Activated naive CD4-positive, alpha-beta T cell treated with anti-CD3 and anti-CD28 coated beads, Interleukin-2, amount 50 U/mL, for 16 hours (primary cell): ENCODE measurements at regions not wholly inside any gene's neighbourhood (a gene's known extent, or its start where the extent isn't known, plus 50 kb on each side); places are given as distances from the start of the nearest gene placed in this dataset.
"Not testable (repeated sequence)": the region's sequence is repeated elsewhere in the genome, so short reads cannot be mapped to it uniquely, and the experiment has no call there.

Experiments used
- DNase-seq: peaks from one replicate; pipeline ENCODE4 v3.0.0-alpha.2; 2020

- no peak for DNase-seq
Observed at GRCh38 chr1:30229557-30229956, 493.8 kb downstream of the MATN1 start.

DNA sequence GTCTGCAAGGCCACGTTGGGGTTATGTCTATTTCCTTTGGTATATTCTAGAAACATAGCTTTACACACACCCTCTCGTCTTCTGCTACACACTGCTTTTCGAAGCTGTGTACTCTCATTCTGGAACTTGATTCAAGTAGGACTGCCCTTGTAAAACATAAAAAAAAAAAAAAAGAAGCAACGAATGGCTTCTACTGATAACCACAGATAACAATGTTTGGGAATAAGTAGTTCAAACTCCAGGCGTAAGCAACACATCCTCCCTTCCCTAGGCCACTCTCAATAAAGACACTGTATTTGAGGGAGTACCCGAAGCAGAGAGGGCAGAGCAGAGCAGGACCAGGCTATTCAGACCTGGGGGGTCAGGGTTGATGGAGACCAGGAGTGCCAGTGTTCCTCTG lies 496.7 kb downstream of the MATN1 start:
- no peak for DNase-seq

- no peak for DNase-seq
Observed at GRCh38 chr1:30225357-30225756, 498.0 kb downstream of the MATN1 start.

DNA sequence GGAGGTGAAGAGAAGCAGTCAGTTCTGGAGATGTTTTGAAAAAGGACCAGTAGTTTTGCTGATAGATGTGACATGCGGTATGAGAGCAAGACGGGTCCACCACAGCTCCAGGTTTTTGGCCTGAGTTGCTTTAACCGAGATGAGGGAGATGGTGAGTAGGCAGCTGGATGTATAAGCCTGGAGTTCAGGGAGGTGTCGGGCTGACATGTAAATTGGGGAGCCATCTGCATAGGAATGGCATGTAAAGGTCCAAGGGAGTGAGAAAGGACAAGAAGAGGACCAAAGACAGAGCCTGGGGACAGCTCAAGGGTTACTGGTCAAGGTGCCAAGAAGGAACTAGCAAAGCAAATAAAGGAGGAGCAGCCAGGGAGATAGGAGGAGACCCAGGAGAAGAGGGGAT lies 503.7 kb downstream of the MATN1 start:
- DNase-seq: no peak

- DNase-seq: no peak
Observed at GRCh38 chr1:30218438-30218837, 504.9 kb downstream of the MATN1 start.

GRCh38 chr1:30216602-30217001 lies 506.8 kb downstream of the MATN1 start:
- no peak for DNase-seq

DNA sequence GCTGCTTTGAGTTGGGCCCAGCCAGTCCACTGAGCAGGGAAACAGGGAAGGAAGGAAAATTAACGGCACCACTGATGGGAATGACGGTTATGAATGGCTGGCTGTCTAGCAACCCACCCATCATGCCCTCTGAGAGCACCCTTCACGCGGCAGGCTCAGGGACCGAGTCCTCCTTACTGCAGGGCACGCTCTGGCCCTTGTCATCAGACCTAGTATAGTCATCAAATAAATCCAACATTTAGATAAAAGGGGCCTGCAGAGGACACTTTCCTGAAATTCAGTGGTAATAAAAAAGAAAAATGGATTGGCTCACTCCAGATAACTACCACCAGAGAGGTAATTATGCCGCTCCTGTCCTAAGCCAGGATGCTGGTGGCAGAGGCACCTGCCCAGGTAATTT lies 509.4 kb downstream of the MATN1 start:
- DNase-seq: no peak

DNA sequence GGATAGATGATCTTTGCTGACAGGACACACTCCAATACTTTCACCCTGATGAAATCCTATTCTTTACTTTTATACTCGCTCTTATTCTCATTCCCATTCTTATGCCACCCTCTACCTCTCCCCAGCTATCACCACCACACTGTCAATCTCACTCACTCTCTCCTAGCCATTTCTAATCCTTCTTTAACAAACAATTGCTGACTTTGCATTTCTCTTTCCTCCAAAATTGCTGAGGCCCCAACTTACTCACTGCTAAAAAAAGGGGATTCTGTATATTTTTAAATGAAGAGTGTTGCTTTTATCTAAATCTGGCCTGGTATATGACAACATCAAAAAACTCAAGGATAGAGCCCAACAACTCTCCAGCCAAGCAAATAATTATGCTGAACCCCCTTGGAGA lies 515.4 kb downstream of the MATN1 start:
- not testable (repeated sequence) for DNase-seq

DNA sequence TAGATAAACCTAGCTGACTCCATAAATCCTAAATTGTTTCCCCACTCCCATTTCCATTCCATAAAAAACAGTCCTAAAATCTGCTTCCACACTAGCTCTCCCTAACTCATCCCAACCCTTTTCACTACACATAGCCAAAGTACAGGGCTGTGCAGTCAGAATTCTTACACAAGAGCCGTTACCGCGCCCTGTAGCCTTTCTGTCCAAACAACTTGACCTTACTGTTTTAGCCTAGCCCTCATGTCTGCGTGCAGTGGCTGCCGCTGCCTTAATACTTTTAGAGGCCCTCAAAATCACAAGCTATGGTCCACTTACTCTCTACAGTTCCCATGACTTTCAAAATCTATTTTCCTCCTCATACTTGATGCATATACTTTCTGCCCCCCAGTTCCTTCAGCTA lies 516.8 kb downstream of the MATN1 start:
- DNase-seq: not testable (repeated sequence)

DNA sequence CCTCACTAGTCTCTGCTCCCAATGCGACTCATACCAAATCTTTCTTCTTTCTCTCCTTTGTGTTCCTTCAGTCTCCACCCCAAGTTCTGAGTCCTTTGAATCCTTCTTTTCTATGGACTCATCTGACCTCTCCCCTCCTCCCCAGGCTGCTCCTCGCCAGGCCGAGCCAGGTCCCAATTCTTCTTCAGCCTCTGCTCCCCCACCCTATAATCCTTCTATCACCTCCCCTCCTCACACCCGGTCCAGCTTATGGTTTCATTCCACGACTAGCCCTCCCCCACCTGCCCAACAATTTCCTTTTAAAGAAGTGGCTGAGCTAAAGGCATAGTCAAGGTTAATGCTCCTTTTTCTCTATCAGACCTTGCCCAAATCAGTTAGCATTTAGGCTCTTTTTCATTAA lies 518.5 kb downstream of the MATN1 start:
- DNase-seq: not testable (repeated sequence)

DNA sequence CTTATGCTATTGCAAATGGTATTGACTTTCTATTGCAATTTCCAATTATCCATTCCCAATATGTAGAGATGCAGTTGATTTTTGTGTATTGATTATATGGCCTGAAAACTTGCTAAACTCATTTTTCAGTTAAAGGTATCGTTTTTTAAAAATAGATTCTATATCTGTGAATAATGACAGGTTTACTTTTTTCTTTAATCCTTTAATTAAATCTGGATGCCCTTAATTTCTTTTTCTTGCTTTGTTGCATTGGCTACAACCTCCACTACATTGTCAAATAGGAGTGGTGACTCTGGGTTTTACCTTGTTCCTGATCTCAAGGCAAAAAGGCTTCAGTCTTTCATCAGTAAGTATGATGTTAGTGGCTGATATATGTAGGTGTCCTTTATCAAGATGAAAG lies 522.4 kb downstream of the MATN1 start:
- no peak for DNase-seq

DNA sequence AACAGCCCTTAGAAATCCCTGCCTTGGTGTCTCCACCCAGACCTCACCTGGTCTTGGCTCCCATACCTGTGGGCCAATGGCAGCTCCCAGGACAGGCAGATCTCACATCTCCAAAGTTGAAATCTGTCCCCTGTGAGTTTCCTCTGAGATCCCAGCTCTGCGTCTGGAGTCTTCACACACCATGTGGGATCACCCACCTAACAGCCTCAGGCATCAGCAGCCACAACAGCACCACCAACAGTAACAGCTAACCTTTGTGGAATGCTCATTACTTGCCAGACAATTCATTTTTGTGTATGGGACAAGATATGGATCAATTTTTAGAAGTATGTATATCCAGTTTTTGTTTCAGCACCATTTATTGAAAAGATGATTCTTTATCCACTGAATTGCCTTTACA lies 523.2 kb downstream of the MATN1 start:
- DNase-seq: no peak

GRCh38 chr1:30199563-30199962 lies 523.8 kb downstream of the MATN1 start:
- no peak for DNase-seq

DNA sequence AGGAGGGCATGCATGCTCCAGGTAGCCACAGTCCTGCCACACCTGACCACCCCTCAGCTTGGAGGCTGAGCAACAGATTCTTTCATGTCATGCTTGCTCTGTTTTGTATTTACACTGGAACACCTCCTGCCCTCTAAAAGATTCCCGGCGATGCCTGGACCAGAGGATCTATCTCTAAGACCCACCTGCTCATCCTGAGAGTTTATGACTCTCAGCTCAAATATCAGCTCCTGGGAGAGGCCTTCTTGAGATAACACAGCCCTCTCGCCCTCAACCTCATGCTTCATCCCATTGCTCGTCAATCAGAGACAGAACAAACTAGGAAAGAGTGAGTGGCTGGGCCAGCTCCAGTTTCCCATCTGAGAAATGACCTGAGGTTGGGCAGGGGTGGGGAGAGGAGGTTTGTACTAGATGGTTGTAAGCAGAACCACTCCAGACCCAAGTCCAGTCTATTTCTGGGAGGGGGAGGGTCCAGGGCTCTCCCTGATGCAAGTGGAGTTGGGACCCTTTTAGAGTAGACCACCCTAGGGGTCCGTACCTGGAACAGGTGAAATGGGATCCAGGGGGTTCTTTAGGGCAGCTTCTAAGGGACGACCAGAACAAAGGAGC lies 524.5 kb downstream of the MATN1 start:
- DNase-seq: no peak

GRCh38 chr1:30198451-30198760 lies 525.0 kb downstream of the MATN1 start:
- no peak for DNase-seq

GRCh38 chr1:30197639-30198450 lies 525.5 kb downstream of the MATN1 start:
- DNase-seq: no peak

- DNase-seq: no peak
Observed at GRCh38 chr1:30196872-30197638, 526.3 kb downstream of the MATN1 start.

DNA sequence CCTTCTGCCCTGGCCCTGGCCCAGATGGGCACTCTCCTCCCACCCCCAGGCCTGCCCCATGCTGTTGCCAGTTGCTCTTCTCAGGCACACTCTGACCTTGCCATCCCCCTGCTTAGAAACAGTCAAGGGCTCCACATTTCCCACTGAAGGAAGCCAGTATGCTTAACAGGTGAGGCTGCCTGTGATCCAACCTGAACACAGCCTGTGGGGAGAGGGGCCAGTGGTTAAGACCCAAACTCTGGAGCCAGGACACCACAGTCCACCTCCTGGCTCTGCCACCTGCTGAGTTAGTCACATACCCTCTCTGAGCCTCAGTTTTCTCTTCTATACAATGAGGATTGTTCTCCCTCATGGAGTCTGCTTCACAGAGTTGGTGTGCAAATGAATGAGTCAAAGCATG lies 526.9 kb downstream of the MATN1 start:
- no peak for DNase-seq

DNA sequence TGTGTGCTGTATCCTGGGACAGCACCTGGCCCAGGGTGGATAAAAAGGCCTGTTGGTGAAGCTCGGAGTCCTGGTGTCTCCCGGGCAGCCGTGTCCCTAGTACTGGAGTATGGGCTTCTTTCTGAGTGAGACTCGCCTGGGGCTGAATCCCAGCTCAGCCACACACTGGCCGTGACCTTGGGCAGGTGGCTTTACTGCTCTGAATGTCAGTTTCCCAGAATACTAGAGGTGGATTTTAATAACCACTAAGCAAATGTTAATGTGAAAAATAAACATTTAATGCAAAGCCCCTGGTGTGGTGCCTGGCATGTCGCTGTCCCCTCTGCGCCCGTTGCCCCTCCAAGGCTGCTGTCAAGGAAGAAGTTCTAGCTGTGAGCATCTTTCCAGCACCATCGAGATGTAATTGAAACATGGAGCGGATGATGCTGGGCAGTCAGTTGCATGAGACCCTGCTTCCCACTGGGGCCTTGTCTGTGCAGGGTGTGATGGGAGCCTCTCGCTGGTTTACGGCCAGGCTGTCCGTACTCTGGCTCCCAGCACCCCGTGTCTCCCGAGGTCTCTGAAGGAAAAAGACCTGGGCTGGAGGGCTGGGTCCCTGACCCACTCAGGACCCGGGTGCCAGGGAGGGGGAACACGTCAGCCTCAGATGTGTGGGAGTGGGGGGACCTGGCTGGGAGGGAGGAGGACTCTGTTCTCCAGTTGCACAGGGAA lies 527.8 kb downstream of the MATN1 start:
- DNase-seq: no peak

DNA sequence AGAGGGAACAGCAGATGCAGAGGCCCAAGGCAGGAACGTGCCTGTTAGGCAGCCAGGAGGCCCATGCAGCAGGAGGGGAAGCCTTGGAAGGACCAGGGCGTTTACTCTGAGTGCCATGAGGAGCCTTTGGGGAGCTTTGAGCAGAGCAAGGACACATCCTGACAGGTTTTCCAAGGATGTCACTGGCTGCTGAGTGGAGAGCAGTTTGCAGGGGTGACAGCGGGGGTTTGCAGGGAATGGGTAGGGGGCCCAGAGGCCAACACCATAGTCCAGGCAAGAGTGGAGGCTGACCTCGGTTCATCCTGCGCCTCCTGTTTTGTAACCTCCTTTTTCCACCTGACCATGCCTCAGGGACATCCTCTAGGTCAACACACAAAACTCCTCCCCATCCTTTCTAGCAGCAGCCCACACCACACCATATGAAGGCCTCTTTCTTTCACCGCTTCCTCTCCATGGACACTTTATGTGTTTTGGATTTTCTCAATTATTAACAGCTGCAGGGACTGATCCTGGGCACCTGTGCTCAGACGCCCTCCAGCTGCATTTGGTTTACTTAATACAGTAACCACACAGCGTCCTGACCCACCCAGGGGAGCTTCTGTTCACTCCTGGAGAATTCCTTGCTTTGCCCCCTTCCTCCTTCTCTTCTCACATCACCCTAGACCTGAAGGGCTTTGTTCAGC lies 528.5 kb downstream of the MATN1 start:
- no peak for DNase-seq

DNA sequence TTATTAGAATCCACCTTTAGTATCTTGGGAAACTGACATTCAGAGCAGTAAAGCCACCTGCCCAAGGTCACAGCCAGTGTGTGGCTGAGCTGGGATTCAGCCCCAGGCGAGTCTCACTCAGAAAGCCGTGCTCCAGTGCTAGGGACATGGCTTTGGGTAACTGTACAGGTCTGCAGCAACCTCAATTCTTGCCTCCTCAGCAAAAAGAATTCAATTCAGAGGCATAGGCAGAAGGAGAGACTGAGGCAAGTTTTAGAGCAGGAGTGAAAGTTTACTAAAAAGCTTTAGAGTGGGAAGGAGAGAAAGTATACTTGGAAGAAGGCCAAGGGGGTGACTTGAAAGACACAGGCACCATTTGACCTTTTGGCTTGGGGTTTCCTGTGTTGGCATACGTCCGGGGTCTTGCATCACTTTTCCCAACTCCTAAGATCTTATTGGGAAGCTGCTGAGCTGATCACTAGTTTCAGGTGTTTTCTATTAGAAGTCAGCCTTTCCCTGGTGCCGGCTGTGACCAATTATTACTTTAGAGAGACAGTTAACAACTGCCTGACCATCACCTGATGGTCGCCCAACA lies 529.3 kb downstream of the MATN1 start:
- no peak for DNase-seq

- no peak for DNase-seq
Observed at GRCh38 chr1:30192969-30193630, 530.3 kb downstream of the MATN1 start.
